Activated CD8-positive, alpha-beta memory T cell treated with anti-CD3 and anti-CD28 coated beads for 36 hours (primary cell): ENCODE measurements at regions not wholly inside any gene's neighbourhood (a gene's known extent, or its start where the extent isn't known, plus 50 kb on each side); places are given as distances from the start of the nearest gene placed in this dataset.

Source experiments
- CTCF ChIA-PET: fragments of 350-600 bp; sonication (Branson Sonifier 250); formaldehyde crosslinking; loops from one replicate; lab custom pipeline; 2021; ENCODE audit warnings: antibody characterized with exemption; lab: Charles Lee
- POLR2A ChIA-PET: fragments of 350-600 bp; sonication (Branson Sonifier 250); formaldehyde crosslinking; loops from one replicate; lab custom pipeline; 2021; ENCODE audit warnings: antibody characterized with exemption; lab: Charles Lee

DNA sequence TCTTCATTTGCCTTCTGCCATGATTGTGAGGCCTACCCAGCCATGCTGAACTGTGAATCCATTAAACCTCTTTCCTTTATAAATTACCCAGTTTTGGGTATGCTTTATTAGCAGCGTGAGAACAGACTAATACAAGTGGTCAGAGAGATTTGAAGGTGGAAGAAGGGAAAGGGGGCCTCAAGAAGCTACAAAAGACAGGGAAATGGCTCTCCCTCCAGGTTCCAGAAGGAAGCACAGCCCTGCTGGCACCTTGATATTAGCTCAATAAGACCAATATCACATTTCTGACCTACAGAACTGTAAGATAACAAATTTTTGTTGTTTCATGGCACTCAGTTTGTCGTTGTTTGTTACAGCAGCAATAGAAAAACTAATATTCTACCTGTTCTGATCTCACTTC, 536.5 kb upstream of the MARCKS start:
- POLR2A ChIA-PET: no interaction called here
- CTCF ChIA-PET: no interaction called here

DNA sequence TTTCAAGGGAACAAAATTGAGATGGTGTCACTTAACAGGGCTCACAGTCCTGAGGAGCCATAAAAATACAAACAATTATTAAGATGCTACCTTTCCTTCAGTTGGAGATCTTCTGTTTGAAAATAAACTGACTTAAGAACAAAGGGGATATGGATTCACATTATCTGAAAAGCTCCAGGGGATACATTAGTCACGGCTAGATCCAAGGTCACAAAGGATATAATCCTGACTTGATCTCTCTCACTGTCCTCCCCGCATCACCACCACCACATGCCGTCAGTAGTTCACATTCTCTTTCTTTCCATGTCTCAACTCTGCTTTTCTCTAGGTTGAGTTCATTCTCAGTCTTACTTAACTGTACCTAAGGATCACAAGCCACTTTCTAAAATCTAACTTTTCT, 530.4 kb upstream of the MARCKS start:
- ChIA-PET POLR2A (no interaction called here), CTCF (no interaction called here)

DNA sequence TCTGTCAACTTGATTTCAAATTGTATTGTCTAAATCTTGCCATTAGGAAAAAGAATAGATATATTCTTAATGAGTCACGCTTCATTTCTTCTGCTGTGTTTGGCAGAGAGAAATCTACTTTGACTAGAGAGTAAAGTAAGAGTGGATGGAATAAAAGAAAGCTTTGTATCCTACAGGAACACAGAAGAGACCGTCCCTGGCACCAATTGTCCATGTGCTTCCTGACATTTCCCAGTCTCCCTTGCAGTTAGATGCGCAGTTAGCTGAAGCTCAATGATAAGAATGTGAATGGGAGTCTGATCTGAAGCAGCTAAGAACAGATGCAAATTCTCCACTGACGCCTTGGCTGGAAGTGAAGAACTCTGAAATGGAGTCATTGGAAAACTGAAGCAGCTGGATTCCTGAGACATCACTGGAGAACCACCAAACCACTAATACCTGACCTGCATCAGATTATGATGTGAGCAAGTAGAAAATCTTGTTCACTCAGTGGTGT, 528.2 kb upstream of the MARCKS start:
- CTCF ChIA-PET: no interaction called here
- POLR2A ChIA-PET: no interaction called here

DNA sequence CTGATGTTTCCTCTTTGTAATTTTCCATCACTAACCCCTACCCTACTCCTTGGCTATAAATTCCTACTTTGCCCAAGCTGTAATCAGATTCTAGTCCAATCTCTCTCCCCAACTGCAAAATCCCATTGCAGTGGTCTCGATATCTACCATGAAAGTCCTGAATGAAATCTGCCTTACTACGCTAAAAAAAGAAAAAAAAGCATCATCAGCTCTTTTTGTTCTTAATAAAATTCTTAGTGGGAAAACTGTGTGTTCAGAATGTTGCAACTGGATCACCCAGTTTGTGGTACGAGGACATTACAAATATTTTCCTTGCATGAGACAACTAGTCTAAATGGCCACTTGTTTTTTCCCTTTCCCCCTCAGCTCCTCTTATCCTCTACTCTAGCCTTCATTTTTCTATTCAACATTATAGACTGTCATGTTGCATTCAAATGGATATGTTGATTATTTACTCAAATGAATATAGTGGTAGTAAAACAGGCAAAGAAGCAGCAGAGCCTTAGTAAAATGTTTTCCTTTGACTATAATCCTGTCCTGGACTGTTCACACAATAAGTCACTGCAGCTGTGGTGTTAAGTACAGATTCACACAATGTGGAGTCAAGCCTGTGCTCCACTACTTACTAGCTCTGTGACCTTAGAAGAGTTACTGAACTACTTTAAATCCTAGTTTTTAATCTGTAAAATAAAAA, 527.1 kb upstream of the MARCKS start:
- ChIA-PET CTCF (no interaction called here), POLR2A (no interaction called here)

DNA sequence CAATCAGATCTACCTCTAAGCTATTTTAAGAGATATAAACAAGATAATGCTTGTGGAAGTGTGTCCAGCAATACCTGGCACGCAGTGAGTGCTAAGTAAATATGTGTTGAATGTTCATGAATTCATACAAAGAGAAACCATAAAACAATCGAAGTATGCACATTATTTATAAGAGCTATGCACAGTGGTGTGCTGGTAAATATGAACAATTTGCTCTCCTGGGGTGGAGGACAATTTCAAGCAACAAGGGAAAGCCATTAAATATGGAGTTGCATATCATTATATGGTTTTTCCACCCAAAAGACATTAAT, 526.6 kb upstream of the MARCKS start:
- POLR2A ChIA-PET: no interaction called here
- CTCF ChIA-PET: no interaction called here

DNA sequence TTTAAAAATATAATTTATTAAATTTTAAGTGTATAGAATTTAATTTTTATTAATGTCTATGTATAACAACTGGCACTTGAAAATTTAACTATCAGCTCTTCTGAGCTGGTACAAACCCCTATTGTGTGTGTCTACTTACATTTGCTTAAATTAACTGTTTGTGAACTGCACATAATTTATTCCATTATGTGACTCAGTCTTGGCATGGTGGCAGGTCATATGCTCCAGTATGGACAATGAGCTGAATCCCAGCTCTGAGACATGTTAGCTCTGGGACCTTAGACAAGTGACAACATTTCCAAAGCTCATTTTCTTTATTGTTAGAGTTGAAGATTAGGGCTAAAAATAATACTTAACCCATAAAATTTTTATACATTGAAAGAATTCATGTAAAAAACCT, 526.1 kb upstream of the MARCKS start:
- POLR2A ChIA-PET: no interaction called here
- CTCF ChIA-PET: no interaction called here

DNA sequence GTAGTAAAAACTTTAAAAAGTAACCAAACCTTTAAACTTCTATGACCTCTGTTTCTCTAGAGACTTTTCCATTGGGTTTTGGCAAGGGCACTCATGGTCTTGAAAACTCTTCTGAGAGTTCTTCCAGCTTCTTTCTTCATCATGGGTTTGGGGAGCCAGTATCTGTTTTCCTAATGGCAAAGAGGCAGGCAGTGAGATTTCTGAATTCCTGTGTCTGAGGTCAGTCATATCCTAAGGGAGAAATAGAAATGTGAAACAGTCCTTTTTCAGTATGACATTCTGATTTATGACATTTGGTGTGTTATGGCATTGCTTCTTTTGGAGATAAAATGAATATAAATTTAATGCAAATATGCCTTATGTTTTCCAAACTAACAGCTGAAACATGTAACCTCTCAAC, 518.5 kb upstream of the MARCKS start:
- ChIA-PET POLR2A (no interaction called here), CTCF (no interaction called here)

DNA sequence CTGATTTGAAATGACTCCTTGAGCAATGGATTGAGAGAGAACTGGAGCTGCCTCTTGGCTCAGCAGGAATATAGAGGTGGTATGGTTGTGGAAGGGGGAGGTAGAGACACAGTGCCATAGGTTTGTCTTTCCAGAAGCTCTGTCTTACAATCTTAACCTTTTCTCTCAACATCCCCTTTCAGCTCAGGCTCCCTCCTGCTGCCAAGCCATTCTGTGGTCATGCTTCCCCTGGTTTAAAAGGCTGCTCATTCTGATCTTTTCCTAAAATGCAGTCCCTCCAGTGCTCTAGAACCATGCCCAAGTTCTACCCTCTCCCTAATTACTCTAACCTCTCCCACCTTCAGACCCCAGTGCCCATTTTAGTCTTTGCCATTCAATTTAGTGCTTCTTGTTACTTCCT, 517.9 kb upstream of the MARCKS start:
- ChIA-PET CTCF (no interaction called here), POLR2A (no interaction called here)

DNA sequence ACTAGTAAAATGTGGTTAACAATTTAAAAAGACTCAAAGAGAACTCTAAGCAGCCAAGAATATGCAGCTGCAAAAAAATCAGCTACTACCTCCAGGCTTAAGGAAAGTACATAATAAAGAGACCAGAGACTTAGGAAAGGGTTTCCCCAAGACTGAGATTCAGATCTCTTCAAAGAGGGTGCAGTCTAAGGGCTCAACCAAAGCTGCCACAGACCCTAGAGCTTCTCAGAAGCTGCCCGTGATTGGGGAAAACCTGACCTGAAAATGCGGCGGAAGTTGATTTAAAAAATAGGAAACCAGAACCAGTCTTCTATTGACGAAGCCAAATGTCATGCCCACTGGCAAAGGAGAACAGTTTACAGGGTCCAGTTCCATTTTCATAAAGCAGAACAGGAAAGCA, 516.8 kb upstream of the MARCKS start:
- CTCF ChIA-PET: interaction anchor here (0.7 to 1.4 kb wide), 3 partner anchors 17 to 569 kb away, joined by 3 to 6 read pairs (median 3); no protein-coding TSS in a partner anchor
- POLR2A ChIA-PET: no interaction called here

DNA sequence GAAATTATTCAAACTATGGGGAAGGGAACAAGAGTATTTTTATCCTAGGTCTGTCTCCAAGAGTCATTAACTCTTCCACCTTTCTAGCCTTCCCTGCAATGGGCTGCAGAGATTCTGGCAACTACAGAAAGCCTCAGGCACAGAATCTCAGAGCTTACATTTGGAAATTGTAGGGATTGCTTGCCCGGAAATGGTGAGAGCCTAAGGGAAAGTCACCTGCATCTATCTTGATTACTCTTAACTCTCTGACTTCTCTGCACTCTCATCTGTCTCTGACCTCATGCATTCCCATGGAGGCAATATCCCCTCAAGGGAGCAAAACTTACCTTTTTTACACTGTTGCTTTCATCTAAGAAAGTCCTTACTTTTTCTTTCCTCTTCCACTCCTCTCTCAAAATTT, 513.2 kb upstream of the MARCKS start:
- ChIA-PET POLR2A (no interaction called here), CTCF (no interaction called here)

DNA sequence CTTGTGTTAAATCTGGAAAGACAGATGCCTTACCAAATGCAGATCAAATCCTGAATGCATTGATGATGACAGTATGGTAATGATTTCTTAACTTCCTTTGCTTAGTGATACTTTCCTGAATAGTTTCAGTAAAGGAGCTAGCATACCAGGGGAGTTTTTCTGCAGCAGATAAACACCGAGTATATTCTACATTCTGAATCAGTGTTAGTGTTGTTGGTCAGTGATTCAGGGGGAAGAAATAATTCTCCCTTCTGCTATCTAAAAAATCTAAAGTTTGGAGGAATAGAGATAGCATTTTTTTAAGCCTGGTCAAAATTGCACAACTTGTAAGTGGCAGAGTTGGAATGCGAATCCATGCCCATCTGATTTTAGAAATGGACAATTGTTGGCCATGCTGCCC, 512.2 kb upstream of the MARCKS start:
- ChIA-PET CTCF (no interaction called here), POLR2A (no interaction called here)

DNA sequence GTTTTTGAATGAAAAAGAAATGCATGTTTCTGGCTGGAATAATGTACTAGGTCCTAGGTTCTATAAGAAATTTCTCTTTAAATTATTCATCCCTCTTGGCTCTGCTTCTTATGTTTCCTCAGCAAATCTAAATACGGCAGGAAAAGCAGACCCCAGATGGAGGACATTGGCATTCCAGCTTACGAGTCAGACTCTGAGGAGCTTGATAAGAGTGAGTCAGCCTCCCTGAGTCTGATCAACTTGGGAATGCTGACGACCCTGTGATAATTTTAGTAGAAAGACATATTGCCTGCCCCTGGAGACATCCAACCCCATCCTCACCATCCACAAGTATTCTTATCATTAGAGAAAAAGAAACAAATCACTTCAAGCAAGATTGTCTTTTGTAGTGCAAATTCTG, 509.7 kb upstream of the MARCKS start:
- ChIA-PET POLR2A (no interaction called here), CTCF (no interaction called here)

DNA sequence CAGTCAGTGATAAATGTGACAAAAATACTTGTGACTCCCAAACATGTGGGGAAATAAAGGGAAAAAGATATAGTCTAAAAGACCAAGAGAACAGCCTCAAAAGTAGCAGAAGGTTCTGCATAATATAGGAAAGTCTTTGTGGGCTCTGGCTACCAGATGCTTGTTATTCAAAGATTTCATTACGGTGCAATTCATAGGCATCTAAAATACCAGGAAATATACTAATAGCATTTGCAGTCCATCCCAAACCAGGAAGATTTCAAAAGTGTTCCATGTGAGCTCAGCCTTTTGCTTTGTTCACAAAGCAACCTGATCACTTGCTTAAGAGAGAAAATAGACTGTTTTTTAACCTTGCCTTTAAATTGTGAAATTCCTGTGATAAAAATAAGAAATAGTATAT, 506.7 kb upstream of the MARCKS start:
- POLR2A ChIA-PET: no interaction called here
- CTCF ChIA-PET: no interaction called here

DNA sequence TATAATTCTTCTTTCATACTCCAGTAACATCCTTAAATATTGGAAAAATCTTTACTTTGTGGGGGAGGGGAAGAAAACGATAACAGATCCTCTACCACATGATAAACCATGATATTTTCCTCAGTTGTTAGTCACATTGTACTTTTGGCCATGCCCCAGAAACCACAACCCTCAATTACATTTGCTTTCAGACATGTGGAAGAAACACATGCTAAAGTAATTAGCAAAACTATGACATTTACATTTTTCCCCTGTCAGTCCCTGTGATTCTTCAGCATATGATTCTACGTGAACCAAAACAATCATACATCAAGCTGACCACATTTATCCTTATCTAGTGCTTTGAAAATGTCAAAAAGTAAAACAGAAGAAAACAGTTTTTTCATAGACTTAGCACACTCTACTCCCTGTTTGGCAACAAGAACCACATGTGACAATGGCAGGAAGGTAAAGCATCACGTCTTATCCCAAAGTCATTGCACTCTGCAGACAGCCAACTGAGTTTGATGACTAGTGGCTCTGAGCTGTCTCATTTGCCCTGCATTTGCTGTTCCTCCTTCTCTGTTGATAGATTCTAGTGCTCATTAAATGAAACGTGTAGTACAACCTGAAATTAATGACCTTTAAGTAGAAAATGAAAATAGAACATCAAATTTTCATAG, 505.8 kb upstream of the MARCKS start:
- POLR2A ChIA-PET: no interaction called here
- CTCF ChIA-PET: no interaction called here

DNA sequence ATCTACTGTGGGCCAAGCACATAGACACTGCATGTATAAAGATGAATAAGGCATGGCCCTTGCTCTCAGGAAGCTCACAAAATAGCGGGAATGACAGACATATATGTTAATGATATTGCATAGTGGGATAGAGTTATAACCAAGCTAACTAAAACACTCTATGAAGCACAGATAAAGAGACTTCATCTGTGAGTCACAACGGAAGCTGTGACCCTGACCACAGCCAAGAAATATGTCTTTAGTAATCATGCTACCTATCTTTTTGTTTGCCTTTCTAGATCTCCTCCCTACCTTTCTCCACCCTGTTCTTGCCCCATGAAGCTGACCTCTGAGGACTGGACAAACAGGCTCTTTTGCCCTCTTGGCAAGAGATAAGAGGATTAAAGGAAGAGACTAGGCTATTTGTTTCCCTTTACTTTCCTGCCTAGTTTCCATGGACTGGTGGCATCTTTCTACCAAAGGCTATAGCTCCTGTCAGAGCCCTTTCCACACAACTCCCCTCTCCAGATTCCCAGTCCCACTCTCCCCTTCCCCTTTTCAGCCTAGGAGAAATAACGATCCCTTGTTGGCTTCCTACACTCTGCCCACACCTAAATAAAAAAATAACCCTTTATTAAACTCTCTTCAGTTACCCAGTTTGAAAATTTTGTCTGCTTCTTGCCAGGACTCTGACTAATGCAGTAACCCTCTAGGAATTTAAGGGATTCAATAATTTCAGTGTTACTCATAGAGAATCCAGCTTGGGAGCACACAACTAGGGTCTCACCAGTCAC, 504.9 kb upstream of the MARCKS start:
- ChIA-PET CTCF (no interaction called here), POLR2A (no interaction called here)

DNA sequence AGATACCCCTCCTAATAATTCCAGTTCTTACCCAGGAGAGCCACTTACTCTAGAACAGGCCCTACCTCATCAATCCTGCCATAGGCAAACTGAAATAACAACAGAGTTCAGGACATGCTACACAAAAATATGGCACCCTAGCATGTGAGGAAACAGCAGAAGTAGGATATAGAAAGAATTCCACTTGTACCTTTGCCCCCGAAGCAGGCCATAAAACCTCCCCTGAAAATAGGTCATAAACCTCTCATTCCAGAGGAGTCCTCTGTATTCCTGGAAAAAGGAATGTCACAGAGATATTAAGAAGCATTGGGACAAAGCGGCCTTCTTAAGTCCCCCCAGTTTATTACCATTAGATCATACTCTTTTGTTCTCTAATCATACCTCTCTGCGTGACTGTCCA, 504.3 kb upstream of the MARCKS start:
- CTCF ChIA-PET: no interaction called here
- POLR2A ChIA-PET: no interaction called here

DNA sequence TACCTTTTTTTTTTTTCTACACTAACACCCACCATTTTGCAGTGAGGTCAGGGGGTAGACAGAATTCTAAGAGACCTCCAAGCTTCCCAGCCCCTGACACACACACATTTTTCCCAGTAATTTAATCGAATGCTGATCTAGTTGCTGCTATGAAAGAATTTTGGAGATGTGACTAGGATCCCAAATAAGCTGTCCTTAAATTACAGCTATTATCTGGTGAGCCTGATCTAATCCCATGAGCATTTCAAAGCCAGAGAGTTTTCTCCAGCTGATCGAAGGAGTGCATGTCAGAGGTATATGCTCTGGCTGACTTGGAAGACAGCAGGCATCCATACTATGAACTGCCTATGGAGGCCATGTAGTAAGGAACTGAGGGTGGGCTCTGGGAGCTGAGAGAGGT, 503.8 kb upstream of the MARCKS start:
- ChIA-PET CTCF (no interaction called here), POLR2A (no interaction called here)

DNA sequence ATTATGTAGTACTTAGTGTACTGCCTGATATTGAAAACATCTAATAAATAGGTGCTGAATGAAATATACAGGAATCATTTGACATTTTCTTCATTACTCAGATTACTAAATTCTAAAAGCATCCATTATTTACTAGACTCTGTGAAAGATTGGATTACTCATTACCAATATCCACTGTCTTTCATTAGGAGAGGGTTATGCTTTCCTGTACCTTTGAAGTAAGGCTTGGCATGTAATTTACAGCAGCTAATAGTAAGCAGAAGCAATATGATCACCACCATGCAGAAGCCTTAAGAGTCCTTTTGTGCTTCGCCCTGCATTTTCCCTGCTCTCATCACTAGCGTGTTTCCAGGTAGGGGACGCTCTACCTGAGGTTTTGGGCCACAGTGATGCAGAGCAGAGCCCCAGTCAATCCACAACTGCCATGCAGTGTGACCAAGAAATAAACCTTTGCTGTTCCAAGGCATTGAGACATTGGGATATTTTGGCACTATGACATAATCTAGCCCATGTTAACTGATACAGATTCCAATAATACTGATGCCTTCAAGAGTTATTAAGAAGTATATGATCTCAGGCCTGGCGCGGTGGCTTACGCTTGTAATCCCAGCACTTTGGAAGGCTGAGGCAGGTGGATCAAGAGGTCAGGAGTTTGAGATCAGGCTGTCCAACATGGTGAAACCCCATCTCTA, 502.8 kb upstream of the MARCKS start:
- ChIA-PET POLR2A (no interaction called here), CTCF (no interaction called here)

DNA sequence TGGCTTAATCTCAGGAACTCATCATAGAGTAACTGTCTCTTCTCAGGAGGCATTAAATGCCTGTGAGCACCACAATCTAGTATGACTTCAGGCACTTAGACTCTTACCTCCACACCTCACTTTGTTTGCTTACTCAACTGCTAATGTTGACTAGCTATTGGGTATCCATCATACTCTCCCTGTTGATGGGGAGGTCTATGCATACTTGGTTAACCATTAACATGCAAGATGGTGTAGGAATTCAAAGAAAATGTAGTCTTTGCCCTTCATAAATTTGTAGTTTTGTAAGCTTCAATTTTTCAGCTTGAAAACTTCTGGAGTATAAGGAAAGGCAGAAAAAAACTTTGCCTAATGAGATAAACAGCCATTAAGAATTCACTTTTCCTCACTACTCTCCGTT, 501.0 kb upstream of the MARCKS start:
- ChIA-PET POLR2A (no interaction called here), CTCF (no interaction called here)

DNA sequence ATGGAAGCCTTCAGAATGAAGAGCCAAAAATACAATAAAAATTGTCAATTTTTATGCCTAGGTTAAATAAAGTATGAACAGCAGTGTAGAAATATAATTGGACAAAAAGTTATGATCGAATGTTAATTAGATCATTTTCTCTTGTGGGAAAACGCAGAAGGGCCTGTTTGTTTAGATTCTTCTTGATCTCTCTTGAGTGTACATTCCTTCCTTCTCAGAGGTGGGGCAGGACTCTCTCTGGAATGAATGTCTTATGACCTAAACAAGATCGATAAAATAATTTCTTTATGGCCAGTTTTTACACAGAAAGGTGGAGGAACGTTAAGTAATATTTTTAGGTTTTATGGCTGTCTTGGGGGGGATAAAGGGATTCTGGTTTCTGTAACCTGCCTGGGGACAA, 500.1 kb upstream of the MARCKS start:
- POLR2A ChIA-PET: no interaction called here
- CTCF ChIA-PET: interaction anchor here (0.6 kb wide), 1 partner anchor 17 kb away, joined by 6 read pairs; no protein-coding TSS in a partner anchor
